ENCODE measurements at regions not wholly inside any gene's neighbourhood (a gene's known extent, or its start where the extent isn't known, plus 50 kb on each side); places are given as distances from the start of the nearest gene placed in this dataset.
A peak's percentile ranks its signal among the peaks of the same experiment; 100 is the strongest.

- no peak for DNase-seq (ENCODE audit: low spot score)
- no peak for TF ChIP-seq CTCF (IDR thresholded peaks at IDR 0.05; ENCODE audit: poor library complexity, severe bottlenecking)
These were observed 126.3 kb upstream of the CELF2 start for GRCh38 chr10:10891124-10892082.

GRCh38 chr10:10892290-10892875, 125.3 kb upstream of the CELF2 start:
- Histone ChIP-seq H3K9me3 (ENCODE audit: severe bottlenecking) (no peaks in the 10 kb centered on the region), H3K27me3 (ENCODE audit: insufficient read depth, poor library complexity, severe bottlenecking) (no peaks in the 10 kb centered on the region), H3K27ac (ENCODE audit: poor library complexity, severe bottlenecking) (no peak overlapping the region), H3K4me1 (ENCODE audit: insufficient read depth, poor library complexity, severe bottlenecking) (peaks cover 4% of the 10 kb centered on the region), H3K4me3 (ENCODE audit: severe bottlenecking) (no peak overlapping the region), H3K36me3 (ENCODE audit: low read depth) (no peaks in the 10 kb centered on the region)
- no peak for ATAC-seq (ENCODE audit: low read depth)
- no peak for TF ChIP-seq CTCF (IDR thresholded peaks at IDR 0.05; ENCODE audit: poor library complexity, severe bottlenecking)
- DNase-seq (ENCODE audit: low spot score): no peak

More at GRCh38 chr10:10891124-10892082, 126.3 kb upstream of the CELF2 start:
- no peaks in the 10 kb centered on the region for H3K9me3 ChIP-seq (ENCODE audit: severe bottlenecking)
- H3K27me3 ChIP-seq (ENCODE audit: insufficient read depth, poor library complexity, severe bottlenecking): no peaks in the 10 kb centered on the region
- H3K4me1 ChIP-seq (ENCODE audit: insufficient read depth, poor library complexity, severe bottlenecking): peaks cover 4% of the 10 kb centered on the region
- ATAC-seq (ENCODE audit: low read depth): peak; percentile 74; the same call in 2 of the 3 replicates
- no peak overlapping the region for H3K4me3 ChIP-seq (ENCODE audit: severe bottlenecking)
- H3K27ac ChIP-seq (ENCODE audit: poor library complexity, severe bottlenecking): no peak overlapping the region
- no peaks in the 10 kb centered on the region for H3K36me3 ChIP-seq (ENCODE audit: low read depth)

- ATAC-seq (ENCODE audit: low read depth) (no peak), DNase-seq (ENCODE audit: low spot score) (no peak)
- no peaks in the 10 kb centered on the region for H3K27me3 ChIP-seq (ENCODE audit: insufficient read depth, poor library complexity, severe bottlenecking)
- no peaks in the 10 kb centered on the region for H3K4me1 ChIP-seq (ENCODE audit: insufficient read depth, poor library complexity, severe bottlenecking)
- H3K9me3 ChIP-seq (ENCODE audit: severe bottlenecking): no peaks in the 10 kb centered on the region
- no peak overlapping the region for H3K27ac ChIP-seq (ENCODE audit: poor library complexity, severe bottlenecking)
- TF ChIP-seq CTCF (IDR thresholded peaks at IDR 0.05; ENCODE audit: poor library complexity, severe bottlenecking): no peak
- H3K36me3 ChIP-seq (ENCODE audit: low read depth): no peaks in the 10 kb centered on the region
- H3K4me3 ChIP-seq (ENCODE audit: severe bottlenecking): no peak overlapping the region
These were observed 120.3 kb upstream of the CELF2 start for GRCh38 chr10:10897400-10897799.

- no peak for ATAC-seq (ENCODE audit: low read depth)
- TF ChIP-seq CTCF (IDR thresholded peaks at IDR 0.05; ENCODE audit: poor library complexity, severe bottlenecking): no peak
These were observed 115.8 kb upstream of the CELF2 start for GRCh38 chr10:10901906-10902305.

More at GRCh38 chr10:10901906-10902305, 115.8 kb upstream of the CELF2 start:
- Histone ChIP-seq H3K4me3 (ENCODE audit: severe bottlenecking) (no peak overlapping the region), H3K4me1 (ENCODE audit: insufficient read depth, poor library complexity, severe bottlenecking) (no peaks in the 10 kb centered on the region), H3K9me3 (ENCODE audit: severe bottlenecking) (no peaks in the 10 kb centered on the region), H3K27me3 (ENCODE audit: insufficient read depth, poor library complexity, severe bottlenecking) (no peaks in the 10 kb centered on the region), H3K27ac (ENCODE audit: poor library complexity, severe bottlenecking) (no peak overlapping the region), H3K36me3 (ENCODE audit: low read depth) (no peaks in the 10 kb centered on the region)
- no peak for DNase-seq (ENCODE audit: low spot score)

Measured in RWPE2 (cell line).